K562 (cell line): ENCODE measurements at regions not wholly inside any gene's neighbourhood (a gene's known extent, or its start where the extent isn't known, plus 50 kb on each side); places are given as distances from the start of the nearest gene placed in this dataset.

ENCODE experiments used
- ATAC-seq: fragments of 200-7000 bp; cut with Tn5 transposase; 3 replicates; pipeline ENCODE4 v1.9.1; 2020; ENCODE audit warnings: moderate library complexity
- BruUV-seq: library from RNA; stranded (reverse); fragments of 400-500 nt; replicated peaks from 2 replicates; lab custom pipeline; 2021; lab: Mats Ljungman, UMichigan
- CTCF ChIA-PET: fragments of 300-600 bp; formaldehyde crosslinking; extraction: SDS; loops from one replicate; lab custom pipeline; 2021; ENCODE audit warnings: low intra/inter-chr PET ratio; lab: Yijun Ruan, JAX
- POLR2A ChIA-PET: fragments of 300-600, 350-650 bp; sonication (Branson Sonifier 250); formaldehyde crosslinking; extraction: SDS; loops from one replicate; lab custom pipeline; 2021; ENCODE audit warnings: antibody characterized with exemption, inconsistent platforms; lab: Yijun Ruan, JAX
- DNase-seq, 4 experiments: peaks; one replicate each; pipeline versions ENCODE4 v3.0.0 to v3.0.0-alpha.2; 2011 to 2018; ENCODE audit warnings: low spot score in 3 of 4, mixed read lengths in 3 of 4; ENCODE audit errors: extremely low read depth in 1 of 4
- FAIRE-seq: peaks from 2 replicates; lab custom pipeline; 2011; peaks lifted over from hg19 to GRCh38; lab: Jason Lieb, UNC
- H2AFZ ChIP-seq: 2 replicates; pipeline ENCODE4 v1.6.0; 2011; ENCODE audit warnings: low read depth, low read length, control low read depth, inconsistent platforms
- H3K27ac ChIP-seq: fragments of 200-600 bp; 3 replicates; pipeline ENCODE4 v1.8.0; 2011; ENCODE audit warnings: low read depth, mild to moderate bottlenecking, control low read depth, inconsistent platforms, low read length, moderate library complexity, mixed read lengths; ENCODE audit errors: extremely low read depth
- H3K27me3 ChIP-seq, 2 experiments: fragments of 300-600 bp in 1 of 2; 2 replicates in 1 of 2; 3 replicates in 1 of 2; pipeline versions ENCODE4 v1.6.0 to v1.8.0; 2011; ENCODE audit warnings: inconsistent platforms in 2 of 2, low read length in 2 of 2, mild to moderate bottlenecking in 1 of 2, mixed read lengths in 1 of 2, moderate library complexity in 1 of 2; ENCODE audit not compliant: control insufficient read depth in 2 of 2, insufficient read depth in 2 of 2
- H3K36me3 ChIP-seq: fragments of 300-600 bp; 3 replicates; pipeline ENCODE4 v1.8.0; 2011; ENCODE audit warnings: mild to moderate bottlenecking, low read length, inconsistent platforms; ENCODE audit not compliant: control insufficient read depth, insufficient read depth
- H3K4me1 ChIP-seq, 2 experiments: fragments of 200-600 bp in 1 of 2; replicated peaks in 1 of 2; 2 replicates in 1 of 2; 3 replicates in 1 of 2; pipeline versions ENCODE4 v1.5.1 to v1.8.0; 2011; ENCODE audit warnings: inconsistent platforms in 2 of 2, low read length in 2 of 2, mild to moderate bottlenecking in 1 of 2, mixed read lengths in 1 of 2, moderate library complexity in 1 of 2; ENCODE audit not compliant: control insufficient read depth in 2 of 2, insufficient read depth in 2 of 2
- H3K4me2 ChIP-seq: 2 replicates; pipeline ENCODE4 v1.6.1; 2011; ENCODE audit warnings: low read length, control low read depth, inconsistent platforms, mixed read lengths; ENCODE audit not compliant: insufficient read depth
- H3K4me3 ChIP-seq: fragments of 200-600 bp; sonication (generic), shearing (Covaris generic); 2 replicates; pipeline ENCODE4 v1.5.1; 2016; ENCODE audit warnings: control low read depth, inconsistent platforms
- H3K79me2 ChIP-seq: fragments of 200-600 bp; 3 replicates; pipeline ENCODE4 v1.8.0; 2011; ENCODE audit warnings: low read length, inconsistent platforms; ENCODE audit not compliant: control insufficient read depth, insufficient read depth
- H3K9ac ChIP-seq, 2 experiments: 2 replicates each; pipeline versions ENCODE4 v1.6.0 to v1.6.1; 2011; ENCODE audit warnings: low read depth in 2 of 2, low read length in 2 of 2, control low read depth in 1 of 2, inconsistent platforms in 1 of 2, mild to moderate bottlenecking in 1 of 2, mixed read lengths in 1 of 2; ENCODE audit not compliant: insufficient read depth in 1 of 2
- H3K9me1 ChIP-seq: one replicate; pipeline ENCODE4 v1.6.0; 2011; ENCODE audit warnings: inconsistent platforms, mild to moderate bottlenecking, low read length, moderate library complexity; ENCODE audit not compliant: control insufficient read depth, insufficient read depth
- H3K9me3 ChIP-seq: replicated peaks from 2 replicates; pipeline ENCODE4 v1.5.1; 2011; ENCODE audit warnings: low read depth, low read length, inconsistent platforms; ENCODE audit not compliant: control insufficient read depth, insufficient read depth
- H4K20me1 ChIP-seq: replicated peaks from 2 replicates; pipeline ENCODE4 v1.6.1; 2011; ENCODE audit warnings: low read length, inconsistent platforms, mixed read lengths; ENCODE audit not compliant: control insufficient read depth, insufficient read depth
- BRD4 ChIP-seq: fragments of 200-600 bp; sonication (generic); IDR thresholded peaks from 2 replicates; pipeline ENCODE4 v1.6.1; 2017; ENCODE audit warnings: inconsistent platforms
- CBX5 ChIP-seq: IDR thresholded peaks from 2 replicates; pipeline ENCODE4 v1.6.1; 2014; ENCODE audit warnings: low read depth, borderline replicate concordance
- DPF2 ChIP-seq: fragments of 450-650 bp; IDR thresholded peaks from 2 replicates; pipeline ENCODE4 v1.6.1; 2016
- ETV1 ChIP-seq: fragments of 450-650 bp; conservative IDR thresholded peaks from 2 replicates; pipeline ENCODE4 v1.6.1; 2016; ENCODE audit warnings: missing genetic modification characterization, control low read depth, low read depth, missing compliant biosample characterization
- HDAC1 ChIP-seq, 2 experiments: fragments of 450-650 bp; IDR thresholded peaks; 2 replicates each; pipeline ENCODE4 v1.6.1; 2016 to 2017; ENCODE audit warnings: inconsistent platforms in 1 of 2, mild to moderate bottlenecking in 1 of 2, moderate library complexity in 1 of 2
- LEF1 ChIP-seq: fragments of 450-650 bp; IDR thresholded peaks from 2 replicates; pipeline ENCODE4 v1.6.1; 2016; ENCODE audit warnings: mild to moderate bottlenecking
- PCBP1 ChIP-seq: fragments of 200-400 bp; formaldehyde crosslinking; IDR thresholded peaks from 2 replicates; pipeline ENCODE4 v1.6.1; 2018; ENCODE audit warnings: mild to moderate bottlenecking, low read depth, low read length; ENCODE audit not compliant: poor library complexity, severe bottlenecking
- ZKSCAN8 ChIP-seq: fragments of 200-800 bp; sonication (Bioruptor generic); IDR thresholded peaks from 2 replicates; pipeline ENCODE4 v1.6.1; 2016; ENCODE audit warnings: missing genetic modification characterization, missing compliant biosample characterization
- ZNF212 ChIP-seq: fragments of 450-650 bp; formaldehyde crosslinking; IDR thresholded peaks from 2 replicates; pipeline ENCODE4 v1.4.0; 2020; ENCODE audit warnings: mild to moderate bottlenecking
- ZNF583 ChIP-seq: fragments of 250-450 bp; sonication (Bioruptor Pico); IDR thresholded peaks from 2 replicates; pipeline ENCODE4 v1.4.0; 2020
- ZNF717 ChIP-seq: fragments of 250-450 bp; sonication (Bioruptor Pico); IDR thresholded peaks from 2 replicates; pipeline ENCODE4 v1.5.0; 2021
- WGBS: fragments of 100-300 bp; shearing (Covaris generic); methylation state at CpG from one replicate; pipeline ENCODE4 v1.1.6; 2016; ENCODE audit warnings: low coverage, mixed read lengths; ENCODE audit not compliant: insufficient coverage; ENCODE audit errors: missing lambda C conversion rate; 5-methylcytosine and 5-hydroxymethylcytosine counted together
- in situ Hi-C: fragments of 300-500 bp; cut with MboI; formaldehyde crosslinking; loops from 4 replicates; pipeline ENCODE4 v1.15.0; 2018; ENCODE audit warnings: inconsistent platforms, mixed read lengths
- intact Hi-C: fragments of 100-400 bp; cut with micrococcal nuclease; formaldehyde crosslinking; loops from 2 replicates; pipeline ENCODE4 v1.14.2; 2022
- TF ChIP-seq, protein P1 (sequence below): fragments of 450-650 bp; IDR thresholded peaks from 2 replicates; pipeline ENCODE4 v1.6.1; 2016; ENCODE audit warnings: missing biosample characterization, missing genetic modification characterization
- TF ChIP-seq, protein P2 (sequence below): sonication (generic); formaldehyde crosslinking; IDR thresholded peaks from 2 replicates; pipeline ENCODE4 v1.8.1; 2023; ENCODE audit warnings: mild to moderate bottlenecking, missing genetic modification reagents
- TF ChIP-seq, protein P3 (sequence below): fragments of 250-450 bp; sonication (Bioruptor Pico); IDR thresholded peaks from 2 replicates; pipeline ENCODE4 v1.5.0; 2021; ENCODE audit warnings: mild to moderate bottlenecking, borderline replicate concordance

DNA sequence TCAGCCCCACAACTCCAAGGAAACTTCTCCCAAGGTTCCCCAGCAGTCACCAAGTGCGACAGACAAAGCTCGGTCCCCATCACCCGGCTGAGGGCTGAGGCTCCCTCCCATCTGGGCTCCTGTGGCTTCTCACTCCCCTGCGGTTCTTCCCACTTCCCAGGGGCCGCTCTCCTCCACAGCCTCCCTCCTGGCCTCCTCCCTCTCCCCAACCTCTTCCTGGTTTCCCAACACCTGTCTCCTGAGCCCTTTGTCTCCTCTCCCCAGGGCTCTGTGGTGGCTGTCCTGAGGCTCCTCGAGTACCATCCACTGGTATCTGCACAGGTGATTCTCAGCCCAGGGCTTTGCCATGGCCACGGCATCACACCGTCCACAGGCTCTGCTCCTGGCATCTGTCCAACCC lies 113.2 kb upstream of the NSMCE3 start:
- Histone ChIP-seq H3K4me1 (no peaks in the 10 kb centered on the region), H3K9me1 (no peaks in the 10 kb centered on the region), H2AFZ (no peak overlapping the region), H3K36me3 (no peaks in the 10 kb centered on the region), H3K9ac (no peak overlapping the region), H3K4me2 (no peak overlapping the region), H3K27me3 (peaks cover 0 to 45% of the 10 kb centered on the region in 2 experiments; a peak in 2 of 5 replicates), H3K4me3 (no peak overlapping the region), H3K27ac (no peak overlapping the region), H4K20me1 (no peaks in the 10 kb centered on the region), H3K79me2 (no peaks in the 10 kb centered on the region), H3K9me3 (no peaks in the 10 kb centered on the region)
- ChIA-PET CTCF (no interaction called here), POLR2A (no interaction called here)
- intact Hi-C loops = no loop called here
- ATAC-seq (no peak), DNase-seq (no peak), FAIRE-seq (no peak)
- in situ Hi-C loops = no loop called here
- 4% methylated on average over 8 of the region's 8 CpGs for WGBS
- no TSS peak for BruUV-seq
- no peak for TF ChIP-seq DPF2
- TF ChIP-seq, protein P1, sequence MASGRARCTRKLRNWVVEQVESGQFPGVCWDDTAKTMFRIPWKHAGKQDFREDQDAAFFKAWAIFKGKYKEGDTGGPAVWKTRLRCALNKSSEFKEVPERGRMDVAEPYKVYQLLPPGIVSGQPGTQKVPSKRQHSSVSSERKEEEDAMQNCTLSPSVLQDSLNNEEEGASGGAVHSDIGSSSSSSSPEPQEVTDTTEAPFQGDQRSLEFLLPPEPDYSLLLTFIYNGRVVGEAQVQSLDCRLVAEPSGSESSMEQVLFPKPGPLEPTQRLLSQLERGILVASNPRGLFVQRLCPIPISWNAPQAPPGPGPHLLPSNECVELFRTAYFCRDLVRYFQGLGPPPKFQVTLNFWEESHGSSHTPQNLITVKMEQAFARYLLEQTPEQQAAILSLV = no peak
- no peak for TF ChIP-seq PCBP1
- TF ChIP-seq ZNF583 (CRISPR knock-in tag) = no peak
- no peak for TF ChIP-seq ETV1
- TF ChIP-seq ZKSCAN8 (CRISPR knock-in tag) = no peak
- no peak for TF ChIP-seq HDAC1 (IDR thresholded peaks at IDR 0.05)
- no peak for TF ChIP-seq CBX5
- TF ChIP-seq, protein P2, sequence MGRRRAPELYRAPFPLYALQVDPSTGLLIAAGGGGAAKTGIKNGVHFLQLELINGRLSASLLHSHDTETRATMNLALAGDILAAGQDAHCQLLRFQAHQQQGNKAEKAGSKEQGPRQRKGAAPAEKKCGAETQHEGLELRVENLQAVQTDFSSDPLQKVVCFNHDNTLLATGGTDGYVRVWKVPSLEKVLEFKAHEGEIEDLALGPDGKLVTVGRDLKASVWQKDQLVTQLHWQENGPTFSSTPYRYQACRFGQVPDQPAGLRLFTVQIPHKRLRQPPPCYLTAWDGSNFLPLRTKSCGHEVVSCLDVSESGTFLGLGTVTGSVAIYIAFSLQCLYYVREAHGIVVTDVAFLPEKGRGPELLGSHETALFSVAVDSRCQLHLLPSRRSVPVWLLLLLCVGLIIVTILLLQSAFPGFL = no peak
- no peak for TF ChIP-seq ZNF717
- TF ChIP-seq ZNF212 (CRISPR knock-in tag) = no peak
- TF ChIP-seq LEF1 = no peak
- TF ChIP-seq BRD4 = no peak
- TF ChIP-seq, protein P3, sequence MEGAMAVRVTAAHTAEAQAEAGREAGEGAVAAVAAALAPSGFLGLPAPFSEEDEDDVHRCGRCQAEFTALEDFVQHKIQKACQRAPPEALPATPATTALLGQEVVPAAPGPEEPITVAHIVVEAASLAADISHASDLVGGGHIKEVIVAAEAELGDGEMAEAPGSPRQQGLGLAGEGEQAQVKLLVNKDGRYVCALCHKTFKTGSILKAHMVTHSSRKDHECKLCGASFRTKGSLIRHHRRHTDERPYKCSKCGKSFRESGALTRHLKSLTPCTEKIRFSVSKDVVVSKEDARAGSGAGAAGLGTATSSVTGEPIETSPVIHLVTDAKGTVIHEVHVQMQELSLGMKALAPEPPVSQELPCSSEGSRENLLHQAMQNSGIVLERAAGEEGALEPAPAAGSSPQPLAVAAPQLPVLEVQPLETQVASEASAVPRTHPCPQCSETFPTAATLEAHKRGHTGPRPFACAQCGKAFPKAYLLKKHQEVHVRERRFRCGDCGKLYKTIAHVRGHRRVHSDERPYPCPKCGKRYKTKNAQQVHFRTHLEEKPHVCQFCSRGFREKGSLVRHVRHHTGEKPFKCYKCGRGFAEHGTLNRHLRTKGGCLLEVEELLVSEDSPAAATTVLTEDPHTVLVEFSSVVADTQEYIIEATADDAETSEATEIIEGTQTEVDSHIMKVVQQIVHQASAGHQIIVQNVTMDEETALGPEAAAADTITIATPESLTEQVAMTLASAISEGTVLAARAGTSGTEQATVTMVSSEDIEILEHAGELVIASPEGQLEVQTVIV = no peak
